CD4-positive, CD25-positive, alpha-beta regulatory T cell (primary cell): ENCODE measurements at regions not wholly inside any gene's neighbourhood (a gene's known extent, or its start where the extent isn't known, plus 50 kb on each side); places are given as distances from the start of the nearest gene placed in this dataset.

Experiments used
- ATAC-seq, 2 donors: fragments of 150-1000 bp; cut with Tn5 transposase; one replicate each; pipeline ENCODE4 v1.10.0; 2021; ENCODE audit warnings: low read depth in 2 of 2, moderate number of reproducible peaks in 2 of 2, moderate library complexity in 1 of 2
- DNase-seq, 3 donors: peaks; one replicate each; pipeline versions ENCODE4 v3.0.0 to v3.0.0-alpha.2; 2012 to 2022; ENCODE audit warnings: mixed read lengths in 1 of 3
- H3K27ac ChIP-seq: one replicate; pipeline ENCODE4 v1.7.0; 2013; ENCODE audit warnings: mild to moderate bottlenecking, low read length; ENCODE audit not compliant: insufficient read depth, poor library complexity, severe bottlenecking
- H3K27me3 ChIP-seq: one replicate; pipeline ENCODE4 v1.7.0; 2013; ENCODE audit warnings: low read length; ENCODE audit not compliant: control insufficient read depth, insufficient read depth
- H3K36me3 ChIP-seq: one replicate; pipeline ENCODE4 v1.7.0; 2013; ENCODE audit warnings: mild to moderate bottlenecking, low read length, moderate library complexity; ENCODE audit not compliant: control insufficient read depth, insufficient read depth
- H3K4me1 ChIP-seq: 2 replicates; pipeline ENCODE4 v1.7.0; 2013; ENCODE audit warnings: mild to moderate bottlenecking, low read length; ENCODE audit not compliant: insufficient read depth, control insufficient read depth, poor library complexity, severe bottlenecking
- H3K4me3 ChIP-seq: one replicate; pipeline ENCODE4 v1.7.0; 2013; ENCODE audit warnings: low read depth, mild to moderate bottlenecking, low read length, moderate library complexity
- H3K9me3 ChIP-seq, 2 experiments: 1 replicate in 1 of 2; 2 replicates in 1 of 2; pipeline ENCODE4 v1.7.0; 2013; ENCODE audit warnings: low read length in 2 of 2, mild to moderate bottlenecking in 1 of 2, moderate library complexity in 1 of 2; ENCODE audit not compliant: control insufficient read depth in 2 of 2
- H3K27ac Mint-ChIP-seq, 3 donors: one replicate each; pipeline ENCODE4 v1.8.0; 2020 to 2022; ENCODE audit warnings: mild to moderate bottlenecking in 3 of 3, mixed read lengths in 3 of 3, moderate library complexity in 2 of 3
- H3K27me3 Mint-ChIP-seq: one replicate; pipeline ENCODE4 v1.8.0; 2022; ENCODE audit warnings: mild to moderate bottlenecking, mixed read lengths
- H3K36me3 Mint-ChIP-seq: one replicate; pipeline ENCODE4 v1.8.0; 2020; ENCODE audit warnings: mixed read lengths
- H3K4me1 Mint-ChIP-seq, 4 donors: one replicate each; pipeline ENCODE4 v1.8.0; 2020 to 2022; ENCODE audit warnings: mixed read lengths in 4 of 4, mild to moderate bottlenecking in 1 of 4
- H3K4me3 Mint-ChIP-seq, 4 donors: one replicate each; pipeline ENCODE4 v1.8.0; 2020 to 2022; ENCODE audit warnings: mild to moderate bottlenecking in 4 of 4, mixed read lengths in 4 of 4, moderate library complexity in 3 of 4
- H3K9me3 Mint-ChIP-seq, 7 donors: one replicate each; pipeline ENCODE4 v1.8.0; 2020 to 2022; ENCODE audit warnings: mixed read lengths in 7 of 7, mild to moderate bottlenecking in 3 of 7, moderate library complexity in 2 of 7

- Histone ChIP-seq H3K9me3 (peaks cover 0 to 4% of the 10 kb centered on the region in 2 experiments), H3K27ac (no peak overlapping the region), H3K36me3 (no peaks in the 10 kb centered on the region), H3K27me3 (no peaks in the 10 kb centered on the region), H3K4me3 (no peak overlapping the region), H3K4me1 (no peaks in the 10 kb centered on the region)
- H3K27me3 Mint-ChIP-seq = no peaks in the 10 kb centered on the region
- ATAC-seq (no peak), DNase-seq (no peak)
- peaks cover 0 to 25% (median 7%) of the 10 kb centered on the region in 7 donors for H3K9me3 Mint-ChIP-seq
- H3K4me3 Mint-ChIP-seq = no peak overlapping the region
- no peaks in the 10 kb centered on the region for H3K4me1 Mint-ChIP-seq
- H3K27ac Mint-ChIP-seq = no peak overlapping the region
- no peaks in the 10 kb centered on the region for H3K36me3 Mint-ChIP-seq
Observed at GRCh38 chr13:38283346-38283745, 66.3 kb upstream of the UFM1 start.

GRCh38 chr13:38265132-38265497, 84.5 kb upstream of the UFM1 start:
- Histone ChIP-seq H3K4me3 (no peak overlapping the region), H3K4me1 (no peaks in the 10 kb centered on the region), H3K27ac (no peak overlapping the region), H3K27me3 (no peaks in the 10 kb centered on the region), H3K9me3 (no peaks in the 10 kb centered on the region), H3K36me3 (no peaks in the 10 kb centered on the region)
- ATAC-seq (no peak), DNase-seq (no peak)
- no peak overlapping the region for H3K4me3 Mint-ChIP-seq
- H3K36me3 Mint-ChIP-seq = no peaks in the 10 kb centered on the region
- H3K4me1 Mint-ChIP-seq = no peaks in the 10 kb centered on the region
- no peaks in the 10 kb centered on the region for H3K27me3 Mint-ChIP-seq
- peaks cover 6 to 30% (median 11%) of the 10 kb centered on the region in 7 donors for H3K9me3 Mint-ChIP-seq
- no peak overlapping the region for H3K27ac Mint-ChIP-seq

GRCh38 chr13:38264363-38265131, 85.1 kb upstream of the UFM1 start:
- H3K27me3 Mint-ChIP-seq = no peaks in the 10 kb centered on the region
- ATAC-seq (no peak), DNase-seq (no peak)
- H3K36me3 Mint-ChIP-seq = no peaks in the 10 kb centered on the region
- H3K4me3 Mint-ChIP-seq = no peak overlapping the region
- H3K27ac ChIP-seq = no peak overlapping the region
- no peaks in the 10 kb centered on the region for H3K4me1 Mint-ChIP-seq
- no peak overlapping the region for H3K4me3 ChIP-seq
- H3K9me3 Mint-ChIP-seq = peaks cover 7 to 30% (median 9%) of the 10 kb centered on the region in 7 donors
- no peak overlapping the region for H3K27ac Mint-ChIP-seq
- no peaks in the 10 kb centered on the region for H3K9me3 ChIP-seq
- H3K36me3 ChIP-seq = no peaks in the 10 kb centered on the region
- H3K4me1 ChIP-seq = no peaks in the 10 kb centered on the region
- H3K27me3 ChIP-seq = no peaks in the 10 kb centered on the region

- H3K27ac ChIP-seq = no peak overlapping the region
Observed at GRCh38 chr13:38262211-38262610, 87.4 kb upstream of the UFM1 start.

GRCh38 chr13:38255600-38255999, 94.1 kb upstream of the UFM1 start:
- H3K9me3 Mint-ChIP-seq = peaks cover 0 to 9% (median 6%) of the 10 kb centered on the region in 7 donors
- H3K36me3 Mint-ChIP-seq = no peaks in the 10 kb centered on the region
- ATAC-seq (no peak), DNase-seq (no peak)
- no peak overlapping the region for H3K27ac Mint-ChIP-seq
- Histone ChIP-seq H3K27me3 (no peaks in the 10 kb centered on the region), H3K9me3 (no peaks in the 10 kb centered on the region), H3K4me1 (no peaks in the 10 kb centered on the region), H3K4me3 (no peak overlapping the region), H3K27ac (no peak overlapping the region), H3K36me3 (no peaks in the 10 kb centered on the region)
- no peaks in the 10 kb centered on the region for H3K27me3 Mint-ChIP-seq
- H3K4me1 Mint-ChIP-seq = no peaks in the 10 kb centered on the region
- H3K4me3 Mint-ChIP-seq = no peak overlapping the region

More at GRCh38 chr13:38262211-38262610, 87.4 kb upstream of the UFM1 start:
- Histone ChIP-seq H3K9me3 (no peaks in the 10 kb centered on the region), H3K4me1 (no peaks in the 10 kb centered on the region), H3K36me3 (no peaks in the 10 kb centered on the region), H3K4me3 (no peak overlapping the region), H3K27me3 (no peaks in the 10 kb centered on the region)
- no peak for DNase-seq
- Mint-ChIP-seq H3K4me1 (no peaks in the 10 kb centered on the region), H3K4me3 (no peak overlapping the region), H3K9me3 (peaks cover 8 to 19% (median 11%) of the 10 kb centered on the region in 7 donors), H3K36me3 (no peaks in the 10 kb centered on the region), H3K27ac (no peak overlapping the region), H3K27me3 (no peaks in the 10 kb centered on the region)
- no peak for ATAC-seq

GRCh38 chr13:38239874-38240273, 109.8 kb upstream of the UFM1 start:
- ATAC-seq = no peak
- no peak overlapping the region for H3K27ac Mint-ChIP-seq
- no peaks in the 10 kb centered on the region for H3K4me1 Mint-ChIP-seq
- peaks cover 0 to 26% (median 9%) of the 10 kb centered on the region in 7 donors for H3K9me3 Mint-ChIP-seq
- H3K4me3 ChIP-seq = no peak overlapping the region
- H3K27me3 ChIP-seq = no peaks in the 10 kb centered on the region
- H3K9me3 ChIP-seq = no peaks in the 10 kb centered on the region
- H3K27me3 Mint-ChIP-seq = no peaks in the 10 kb centered on the region
- DNase-seq = no peak
- H3K4me3 Mint-ChIP-seq = no peak overlapping the region
- no peaks in the 10 kb centered on the region for H3K36me3 Mint-ChIP-seq
- no peak overlapping the region for H3K27ac ChIP-seq
- no peaks in the 10 kb centered on the region for H3K4me1 ChIP-seq
- no peaks in the 10 kb centered on the region for H3K36me3 ChIP-seq

- Mint-ChIP-seq H3K4me3 (no peak overlapping the region), H3K4me1 (no peaks in the 10 kb centered on the region)
- no peak for ATAC-seq
Observed at GRCh38 chr13:38228322-38228721, 121.3 kb upstream of the UFM1 start.

GRCh38 chr13:38226496-38226895, 123.2 kb upstream of the UFM1 start:
- H3K9me3 ChIP-seq = peaks cover 0 to 1% of the 10 kb centered on the region in 2 experiments
- peaks cover 0 to 7% (median 2%) of the 10 kb centered on the region in 7 donors for H3K9me3 Mint-ChIP-seq
- no peaks in the 10 kb centered on the region for H3K27me3 Mint-ChIP-seq
- no peaks in the 10 kb centered on the region for H3K4me1 Mint-ChIP-seq
- DNase-seq (no peak), ATAC-seq (no peak)
- H3K36me3 Mint-ChIP-seq = no peaks in the 10 kb centered on the region
- H3K27ac Mint-ChIP-seq = no peak overlapping the region
- H3K27me3 ChIP-seq = no peaks in the 10 kb centered on the region
- H3K4me3 Mint-ChIP-seq = no peak overlapping the region
- no peaks in the 10 kb centered on the region for H3K4me1 ChIP-seq
- no peak overlapping the region for H3K4me3 ChIP-seq
- H3K36me3 ChIP-seq = no peaks in the 10 kb centered on the region
- H3K27ac ChIP-seq = no peak overlapping the region

More at GRCh38 chr13:38228322-38228721, 121.3 kb upstream of the UFM1 start:
- no peaks in the 10 kb centered on the region for H3K27me3 Mint-ChIP-seq
- no peaks in the 10 kb centered on the region for H3K27me3 ChIP-seq
- no peaks in the 10 kb centered on the region for H3K36me3 Mint-ChIP-seq
- H3K4me3 ChIP-seq = no peak overlapping the region
- H3K27ac ChIP-seq = no peak overlapping the region
- no peaks in the 10 kb centered on the region for H3K4me1 ChIP-seq
- DNase-seq = no peak
- H3K9me3 ChIP-seq = peaks cover 0 to 5% of the 10 kb centered on the region in 2 experiments
- H3K27ac Mint-ChIP-seq = no peak overlapping the region
- H3K36me3 ChIP-seq = no peaks in the 10 kb centered on the region
- H3K9me3 Mint-ChIP-seq = peaks cover 0 to 21% (median 7%) of the 10 kb centered on the region in 7 donors
